ENCODE measurements at regions not wholly inside any gene's neighbourhood (a gene's known extent, or its start where the extent isn't known, plus 50 kb on each side); places are given as distances from the start of the nearest gene placed in this dataset.

DNA sequence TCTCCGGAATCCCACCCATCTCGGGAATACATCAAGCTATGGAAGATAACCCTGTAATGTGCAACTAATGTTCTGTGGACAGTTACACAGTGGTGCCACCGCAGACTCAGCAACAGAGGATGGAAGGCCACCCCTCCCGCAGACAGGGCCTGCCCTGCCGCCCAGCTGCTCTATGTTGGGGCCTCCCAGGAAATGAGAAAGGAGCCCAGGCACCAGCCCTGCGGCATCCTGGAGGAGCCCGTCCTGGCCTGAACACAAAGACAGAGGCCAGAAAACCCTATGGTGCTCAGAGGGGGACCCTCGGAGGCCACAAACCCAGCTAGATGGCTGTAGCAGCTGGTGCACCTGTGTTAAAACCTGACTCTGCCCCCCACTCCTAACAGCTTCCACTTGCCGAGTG, 216.1 kb upstream of the RPL38 start:
- intact Hi-C loops (cut with DNase I) = no loop called here
- Histone ChIP-seq H3K4me1 (no peaks in the 10 kb centered on the region), H3K9me3 (no peaks in the 10 kb centered on the region), H3K27ac (no peak overlapping the region), H3K27me3 (ENCODE audit: low read depth) (peaks cover 10% of the 10 kb centered on the region), H3K36me3 (no peaks in the 10 kb centered on the region), H3K4me3 (no peak overlapping the region)
- ATAC-seq (no peak), DNase-seq (peak; percentile 18)
- TF ChIP-seq CTCF (IDR thresholded peaks at IDR 0.05) = no peak

GRCh38 chr17:73987845-73988509, 215.5 kb upstream of the RPL38 start:
- intact Hi-C loops (cut with DNase I) = no loop called here
- Histone ChIP-seq H3K4me3 (no peak overlapping the region), H3K27me3 (ENCODE audit: low read depth) (peaks cover 10% of the 10 kb centered on the region), H3K36me3 (no peaks in the 10 kb centered on the region), H3K27ac (no peak overlapping the region), H3K9me3 (no peaks in the 10 kb centered on the region), H3K4me1 (no peaks in the 10 kb centered on the region)
- TF ChIP-seq CTCF (IDR thresholded peaks at IDR 0.05) = no peak
- ATAC-seq = no peak
- DNase-seq = peak; percentile 5

DNA sequence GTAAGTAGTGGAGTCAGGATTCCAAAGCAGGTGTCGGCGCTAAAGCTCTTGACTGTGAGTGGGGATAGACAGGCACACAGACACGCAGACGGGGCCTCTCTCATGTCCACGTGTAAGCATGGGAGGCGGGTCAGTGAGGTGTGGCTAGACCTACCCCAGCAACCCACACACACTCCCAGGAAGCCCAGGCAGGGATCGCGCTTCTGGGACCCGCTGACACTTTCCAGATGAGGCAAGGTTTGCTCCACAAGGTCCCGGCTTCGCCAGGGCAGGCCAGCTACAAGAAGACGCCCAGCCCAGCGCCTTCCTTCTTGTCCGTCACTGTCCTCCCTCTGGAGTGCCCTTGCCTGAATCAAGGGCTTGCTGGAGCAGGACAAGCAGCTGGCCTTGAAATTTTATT, 213.8 kb upstream of the RPL38 start:
- no peaks in the 10 kb centered on the region for H3K36me3 ChIP-seq
- H3K27ac ChIP-seq = no peak overlapping the region
- ATAC-seq (no peak), DNase-seq (peak; percentile 32)
- H3K27me3 ChIP-seq (ENCODE audit: low read depth) = peaks cover 13% of the 10 kb centered on the region
- H3K4me1 ChIP-seq = no peaks in the 10 kb centered on the region
- no peaks in the 10 kb centered on the region for H3K9me3 ChIP-seq
- no peak overlapping the region for H3K4me3 ChIP-seq
- no peak for TF ChIP-seq CTCF (IDR thresholded peaks at IDR 0.05)
- intact Hi-C loops (cut with DNase I) = no loop called here

GRCh38 chr17:73990290-73990689, 213.2 kb upstream of the RPL38 start:
- no peaks in the 10 kb centered on the region for H3K36me3 ChIP-seq
- no peak overlapping the region for H3K4me3 ChIP-seq
- no peaks in the 10 kb centered on the region for H3K4me1 ChIP-seq
- DNase-seq (peak; percentile 6), ATAC-seq (no peak)
- TF ChIP-seq CTCF (IDR thresholded peaks at IDR 0.05) = no peak
- H3K9me3 ChIP-seq = no peaks in the 10 kb centered on the region
- H3K27me3 ChIP-seq (ENCODE audit: low read depth) = peaks cover 12% of the 10 kb centered on the region
- intact Hi-C loops (cut with DNase I) = no loop called here
- no peak overlapping the region for H3K27ac ChIP-seq

- no peak for ATAC-seq
- TF ChIP-seq CTCF (IDR thresholded peaks at IDR 0.05) = no peak
- no peak overlapping the region for H3K27ac ChIP-seq
- H3K27me3 ChIP-seq (ENCODE audit: low read depth) = peaks cover 8% of the 10 kb centered on the region
- DNase-seq = peak; percentile 41
- H3K4me1 ChIP-seq = no peaks in the 10 kb centered on the region
- intact Hi-C loops (cut with DNase I) = no loop called here
- H3K36me3 ChIP-seq = no peaks in the 10 kb centered on the region
- H3K9me3 ChIP-seq = no peaks in the 10 kb centered on the region
- no peak overlapping the region for H3K4me3 ChIP-seq
Measured at GRCh38 chr17:73991260-73991659, 212.2 kb upstream of the RPL38 start.
